ENCODE measurements at regions not wholly inside any gene's neighbourhood (a gene's known extent, or its start where the extent isn't known, plus 50 kb on each side); places are given as distances from the start of the nearest gene placed in this dataset.

- Mint-ChIP-seq H3K27me3 (peaks cover 22% of the 10 kb centered on the region), H3K4me1 (ENCODE audit: low read depth) (peaks cover 71% of the 10 kb centered on the region), H3K27ac (peak overlapping the region; percentile 80), H3K4me3 (no peak overlapping the region), H3K36me3 (ENCODE audit: low read depth) (no peaks in the 10 kb centered on the region), H3K9me3 (no peaks in the 10 kb centered on the region)
- intact Hi-C loops (cut with micrococcal nuclease): loop anchor here (5.0 to 10.0 kb wide), 3 partner anchors 137 to 890 kb away; no protein-coding TSS in a partner anchor
These were observed 120.1 kb upstream of the SMAD3 start for GRCh38 chr15:66945286-66945685.

GRCh38 chr15:66945842-66946241 is 119.6 kb upstream of the SMAD3 start:
- H3K4me3 Mint-ChIP-seq: no peak overlapping the region
- intact Hi-C loops (cut with micrococcal nuclease): loop anchor here (2.0 to 10.0 kb wide), 4 partner anchors 136 to 889 kb away; no protein-coding TSS in a partner anchor
- H3K4me1 Mint-ChIP-seq (ENCODE audit: low read depth): peaks cover 69% of the 10 kb centered on the region
- peak overlapping the region; percentile 62 for H3K27ac Mint-ChIP-seq
- no peaks in the 10 kb centered on the region for H3K9me3 Mint-ChIP-seq
- no peaks in the 10 kb centered on the region for H3K36me3 Mint-ChIP-seq (ENCODE audit: low read depth)
- H3K27me3 Mint-ChIP-seq: peaks cover 28% of the 10 kb centered on the region

GRCh38 chr15:66946578-66947164 is 118.7 kb upstream of the SMAD3 start:
- H3K4me3 Mint-ChIP-seq: no peak overlapping the region
- peaks cover 69% of the 10 kb centered on the region for H3K4me1 Mint-ChIP-seq (ENCODE audit: low read depth)
- H3K27me3 Mint-ChIP-seq: peaks cover 32% of the 10 kb centered on the region
- no peak overlapping the region for H3K27ac Mint-ChIP-seq
- intact Hi-C loops (cut with micrococcal nuclease): loop anchor here (1.0 to 10.0 kb wide), 5 partner anchors 136 to 888 kb away; no protein-coding TSS in a partner anchor
- H3K36me3 Mint-ChIP-seq (ENCODE audit: low read depth): no peaks in the 10 kb centered on the region
- no peaks in the 10 kb centered on the region for H3K9me3 Mint-ChIP-seq

GRCh38 chr15:66947471-66947870 is 117.9 kb upstream of the SMAD3 start:
- no peak overlapping the region for H3K27ac Mint-ChIP-seq
- H3K4me3 Mint-ChIP-seq: no peak overlapping the region
- H3K36me3 Mint-ChIP-seq (ENCODE audit: low read depth): no peaks in the 10 kb centered on the region
- intact Hi-C loops (cut with micrococcal nuclease): loop anchor here (1.0 to 10.0 kb wide), 5 partner anchors 135 to 887 kb away; no protein-coding TSS in a partner anchor
- H3K27me3 Mint-ChIP-seq: peaks cover 33% of the 10 kb centered on the region
- H3K4me1 Mint-ChIP-seq (ENCODE audit: low read depth): peaks cover 70% of the 10 kb centered on the region
- no peaks in the 10 kb centered on the region for H3K9me3 Mint-ChIP-seq

- no peaks in the 10 kb centered on the region for H3K36me3 Mint-ChIP-seq (ENCODE audit: low read depth)
- no peaks in the 10 kb centered on the region for H3K9me3 Mint-ChIP-seq
- no peak overlapping the region for H3K27ac Mint-ChIP-seq
- intact Hi-C loops (cut with micrococcal nuclease): loop anchor here (5.0 to 10.0 kb wide), 3 partner anchors 134 to 887 kb away; no protein-coding TSS in a partner anchor
- H3K4me3 Mint-ChIP-seq: no peak overlapping the region
- H3K4me1 Mint-ChIP-seq (ENCODE audit: low read depth): peaks cover 68% of the 10 kb centered on the region
- H3K27me3 Mint-ChIP-seq: peaks cover 37% of the 10 kb centered on the region
These were observed 117.1 kb upstream of the SMAD3 start for GRCh38 chr15:66948294-66948693.

GRCh38 chr15:66950114-66950513 is 115.3 kb upstream of the SMAD3 start:
- Mint-ChIP-seq H3K4me1 (ENCODE audit: low read depth) (peaks cover 53% of the 10 kb centered on the region), H3K36me3 (ENCODE audit: low read depth) (no peaks in the 10 kb centered on the region), H3K4me3 (no peak overlapping the region), H3K27ac (no peak overlapping the region), H3K9me3 (no peaks in the 10 kb centered on the region), H3K27me3 (peaks cover 49% of the 10 kb centered on the region)
- intact Hi-C loops (cut with micrococcal nuclease): no loop called here

- peaks cover 46% of the 10 kb centered on the region for H3K4me1 Mint-ChIP-seq (ENCODE audit: low read depth)
- no peaks in the 10 kb centered on the region for H3K36me3 Mint-ChIP-seq (ENCODE audit: low read depth)
- no peak overlapping the region for H3K4me3 Mint-ChIP-seq
- H3K9me3 Mint-ChIP-seq: no peaks in the 10 kb centered on the region
- intact Hi-C loops (cut with micrococcal nuclease): no loop called here
- no peak overlapping the region for H3K27ac Mint-ChIP-seq
- peaks cover 50% of the 10 kb centered on the region for H3K27me3 Mint-ChIP-seq
These were observed 113.7 kb upstream of the SMAD3 start for GRCh38 chr15:66951531-66952320.

- intact Hi-C loops (cut with micrococcal nuclease): no loop called here
- Mint-ChIP-seq H3K9me3 (no peaks in the 10 kb centered on the region), H3K27me3 (peaks cover 51% of the 10 kb centered on the region), H3K27ac (no peak overlapping the region), H3K36me3 (ENCODE audit: low read depth) (no peaks in the 10 kb centered on the region), H3K4me1 (ENCODE audit: low read depth) (peaks cover 53% of the 10 kb centered on the region), H3K4me3 (no peak overlapping the region)
These were observed 112.5 kb upstream of the SMAD3 start for GRCh38 chr15:66952756-66953522.

GRCh38 chr15:66953523-66954229 is 111.7 kb upstream of the SMAD3 start:
- Mint-ChIP-seq H3K9me3 (no peaks in the 10 kb centered on the region), H3K27ac (no peak overlapping the region), H3K4me3 (no peak overlapping the region), H3K4me1 (ENCODE audit: low read depth) (peaks cover 46% of the 10 kb centered on the region), H3K27me3 (peaks cover 51% of the 10 kb centered on the region), H3K36me3 (ENCODE audit: low read depth) (no peaks in the 10 kb centered on the region)
- intact Hi-C loops (cut with micrococcal nuclease): no loop called here

GRCh38 chr15:66954601-66955000 is 110.8 kb upstream of the SMAD3 start:
- H3K36me3 Mint-ChIP-seq (ENCODE audit: low read depth): no peaks in the 10 kb centered on the region
- H3K4me3 Mint-ChIP-seq: no peak overlapping the region
- H3K4me1 Mint-ChIP-seq (ENCODE audit: low read depth): peaks cover 42% of the 10 kb centered on the region

GRCh38 chr15:66955001-66955516 is 110.3 kb upstream of the SMAD3 start:
- Mint-ChIP-seq H3K9me3 (no peaks in the 10 kb centered on the region), H3K36me3 (ENCODE audit: low read depth) (no peaks in the 10 kb centered on the region), H3K4me1 (ENCODE audit: low read depth) (peaks cover 42% of the 10 kb centered on the region), H3K27me3 (peaks cover 65% of the 10 kb centered on the region), H3K27ac (no peak overlapping the region), H3K4me3 (no peak overlapping the region)
- intact Hi-C loops (cut with micrococcal nuclease): no loop called here

More at GRCh38 chr15:66954601-66955000, 110.8 kb upstream of the SMAD3 start:
- H3K27ac Mint-ChIP-seq: no peak overlapping the region
- intact Hi-C loops (cut with micrococcal nuclease): no loop called here
- H3K27me3 Mint-ChIP-seq: peaks cover 61% of the 10 kb centered on the region
- H3K9me3 Mint-ChIP-seq: no peaks in the 10 kb centered on the region

- H3K4me3 Mint-ChIP-seq: no peak overlapping the region
These were observed 109.4 kb upstream of the SMAD3 start for GRCh38 chr15:66955871-66956585.

More at GRCh38 chr15:66955871-66956585, 109.4 kb upstream of the SMAD3 start:
- H3K4me1 Mint-ChIP-seq (ENCODE audit: low read depth): peaks cover 37% of the 10 kb centered on the region
- H3K36me3 Mint-ChIP-seq (ENCODE audit: low read depth): no peaks in the 10 kb centered on the region
- no peak overlapping the region for H3K27ac Mint-ChIP-seq
- H3K27me3 Mint-ChIP-seq: peaks cover 61% of the 10 kb centered on the region
- H3K9me3 Mint-ChIP-seq: no peaks in the 10 kb centered on the region
- intact Hi-C loops (cut with micrococcal nuclease): no loop called here

All from dendritic cell treated with granulocyte-macrophage colony-stimulating factor and Interleukin-4, amounts not matched to agents 40 ng/mL and 50 ng/mL, for 4 days (primary cell).